ENCODE measurements at regions not wholly inside any gene's neighbourhood (a gene's known extent, or its start where the extent isn't known, plus 50 kb on each side); places are given as distances from the start of the nearest gene placed in this dataset.

- no peak for DNase-seq
Observed at GRCh38 chr14:101122237-101123141, 219.0 kb upstream of the RTL1 start.

GRCh38 chr14:101123618-101124510 lies 220.3 kb upstream of the RTL1 start:
- DNase-seq: no peak

DNA sequence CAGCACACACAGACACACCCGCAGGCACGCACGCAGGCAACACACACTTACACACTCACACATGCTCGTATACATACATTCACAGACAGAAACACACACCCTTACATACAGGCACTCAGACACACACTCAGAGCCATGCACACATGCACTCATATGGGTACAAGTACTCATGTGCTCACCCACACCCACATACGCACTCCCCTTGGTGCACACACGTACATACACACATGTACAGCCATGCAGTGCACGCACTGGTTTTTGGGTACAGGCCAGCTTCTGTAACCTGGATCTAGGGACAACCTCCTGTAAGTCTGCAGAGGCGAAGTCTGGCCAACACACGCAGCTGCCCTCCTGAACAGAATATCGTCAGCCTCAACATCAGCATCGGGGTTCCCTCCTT lies 221.3 kb upstream of the RTL1 start:
- DNase-seq: no peak

DNA sequence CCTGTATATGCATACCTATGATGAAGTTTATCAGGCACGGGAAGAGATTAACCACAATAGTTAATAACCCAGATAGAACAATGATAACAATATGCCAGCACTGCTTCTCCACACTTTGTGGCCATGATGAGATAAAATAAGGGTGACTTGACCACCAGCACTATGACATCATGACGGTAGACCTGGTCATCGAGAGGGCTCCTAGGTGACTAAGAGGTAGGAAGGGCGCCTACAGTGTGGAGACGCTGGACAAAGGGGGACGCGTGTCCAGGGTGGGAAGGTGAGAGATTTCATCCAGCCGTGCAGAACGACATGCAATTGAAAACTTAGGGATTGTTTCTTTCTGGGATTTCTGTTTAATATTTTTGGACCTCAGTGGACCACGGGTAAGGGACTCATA lies 221.8 kb upstream of the RTL1 start:
- DNase-seq: no peak

- DNase-seq: no peak
Observed at GRCh38 chr14:101125719-101126651, 222.5 kb upstream of the RTL1 start.

DNA sequence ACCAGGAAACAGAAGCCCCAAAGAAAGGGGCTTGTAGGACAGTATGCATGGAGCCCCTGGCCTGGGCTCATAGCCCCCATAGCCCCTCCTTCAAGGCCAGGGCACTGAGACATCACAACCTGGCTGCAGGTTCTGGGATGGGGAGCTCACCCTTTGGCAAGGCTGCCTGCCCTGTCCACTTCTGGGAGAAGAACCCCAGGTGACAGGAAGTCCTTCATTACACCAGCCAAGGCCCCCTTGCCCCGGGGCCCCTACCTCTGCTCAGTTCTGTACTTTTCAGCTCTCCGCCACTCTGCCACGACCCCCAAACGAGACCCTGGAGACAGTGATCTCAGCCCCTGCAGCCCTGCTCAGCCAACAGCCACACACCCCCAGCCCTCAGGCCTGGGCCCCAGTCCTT lies 223.2 kb upstream of the RTL1 start:
- no peak for DNase-seq

DNA sequence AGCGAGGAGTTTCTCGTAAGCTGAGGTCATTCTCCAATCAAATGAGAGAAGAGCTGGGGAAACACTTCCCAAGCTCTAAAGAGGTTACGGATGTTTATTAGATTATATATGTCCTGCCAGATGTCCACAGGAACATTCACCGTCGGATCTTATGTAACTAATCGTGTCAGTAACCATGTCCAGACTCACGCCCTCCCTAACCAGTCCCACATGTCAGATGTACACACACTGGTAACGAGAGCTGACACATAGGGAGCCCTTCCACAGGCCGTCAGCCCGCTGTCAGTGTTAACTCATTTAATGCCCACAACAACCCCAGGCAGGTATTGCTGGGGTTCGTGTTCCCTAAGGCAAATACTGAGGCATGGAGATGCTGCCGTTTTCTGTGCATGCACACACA lies 223.7 kb upstream of the RTL1 start:
- DNase-seq: no peak

GRCh38 chr14:101128478-101129321 lies 225.2 kb upstream of the RTL1 start:
- DNase-seq: no peak

- no peak for DNase-seq
Observed at GRCh38 chr14:101129521-101130167, 226.1 kb upstream of the RTL1 start.

DNA sequence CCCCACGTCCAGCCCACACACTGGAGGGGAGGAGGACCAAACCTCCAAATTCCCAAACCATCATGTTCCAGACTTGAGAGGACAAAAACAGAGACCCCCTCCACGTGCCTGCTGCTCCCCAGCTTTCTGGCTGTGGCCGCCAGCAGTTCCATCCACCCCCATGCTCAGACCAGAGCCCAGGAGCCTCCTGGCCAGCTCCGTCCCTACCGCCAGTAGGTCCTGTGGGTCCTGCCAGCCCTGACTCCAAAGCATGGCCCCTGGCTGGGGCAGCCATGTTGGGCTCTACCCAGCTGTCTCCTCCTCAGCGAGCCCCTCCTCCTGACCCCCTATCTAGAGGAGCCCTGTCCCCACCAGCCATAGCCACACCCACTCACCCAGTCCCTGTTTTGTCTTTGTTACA lies 227.3 kb upstream of the RTL1 start:
- DNase-seq: no peak

DNA sequence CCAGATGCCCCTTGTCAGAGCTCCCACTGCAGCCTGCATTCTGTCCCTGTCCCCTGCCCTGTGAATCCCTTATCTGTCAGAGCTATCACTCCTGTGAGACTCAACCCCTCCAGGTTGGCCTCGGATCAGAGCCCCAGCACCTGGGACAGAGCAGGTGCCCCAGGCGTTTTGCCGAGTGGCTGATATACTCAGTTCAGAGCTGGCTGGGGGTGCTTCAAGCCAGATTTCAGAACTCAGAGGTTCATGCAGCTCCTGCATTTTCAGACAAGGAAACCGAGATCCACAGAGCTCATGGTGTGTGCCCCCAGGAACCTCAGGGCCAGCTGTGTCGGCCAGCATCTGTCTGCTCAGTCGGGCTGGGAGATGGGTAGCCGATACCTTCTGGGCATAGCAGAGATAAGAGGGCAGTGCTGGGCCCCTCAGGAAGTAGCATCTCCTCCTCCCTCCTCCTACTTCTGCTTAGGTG lies 228.0 kb upstream of the RTL1 start:
- DNase-seq: no peak

- DNase-seq: no peak
Observed at GRCh38 chr14:101132051-101132571, 228.6 kb upstream of the RTL1 start.

- DNase-seq: no peak
Observed at GRCh38 chr14:101132588-101132987, 229.1 kb upstream of the RTL1 start.

- DNase-seq: no peak
Observed at GRCh38 chr14:101133068-101133467, 229.5 kb upstream of the RTL1 start.

- no peak for DNase-seq
Observed at GRCh38 chr14:101134161-101134631, 230.7 kb upstream of the RTL1 start.

DNA sequence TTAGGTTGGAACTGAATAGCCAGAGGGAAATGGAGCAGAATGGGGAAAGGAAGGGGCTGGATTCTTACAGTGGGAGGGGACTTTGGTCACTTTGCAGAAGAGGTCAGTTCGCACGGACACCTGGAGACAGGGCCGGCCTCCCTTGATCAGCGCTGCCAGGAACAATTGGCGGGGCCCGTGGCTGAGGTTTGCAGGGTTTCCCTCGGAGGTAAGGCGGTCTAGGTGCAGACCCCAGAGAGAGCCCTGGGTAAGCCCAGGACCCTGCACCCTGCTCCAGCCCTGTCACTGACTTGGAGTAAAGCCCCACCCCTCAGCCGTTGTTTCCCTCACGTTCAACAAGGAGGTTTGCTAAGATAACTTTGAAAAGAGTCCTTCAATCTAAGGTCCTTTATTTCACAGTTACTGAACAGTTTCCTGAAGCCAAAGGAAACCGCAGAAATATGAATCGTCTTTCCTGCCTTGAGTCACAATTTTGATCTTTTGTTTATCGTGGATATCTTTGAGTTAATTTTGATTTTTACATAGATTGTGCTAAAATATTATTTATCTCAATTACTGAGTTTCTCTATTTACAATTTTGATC lies 231.4 kb upstream of the RTL1 start:
- no peak for DNase-seq

- DNase-seq: no peak
Observed at GRCh38 chr14:101135796-101136742, 232.5 kb upstream of the RTL1 start.

- DNase-seq: no peak
Observed at GRCh38 chr14:101137234-101137633, 233.7 kb upstream of the RTL1 start.

- DNase-seq: no peak
Observed at GRCh38 chr14:101147848-101148247, 244.3 kb upstream of the RTL1 start.

All from fibroblast of skin of back (primary cell).